HG03521 (cell line): ENCODE measurements at regions not wholly inside any gene's neighbourhood (a gene's known extent, or its start where the extent isn't known, plus 50 kb on each side); places are given as distances from the start of the nearest gene placed in this dataset.

Source experiments
- ATAC-seq: cut with Tn5 transposase; IDR thresholded peaks from one replicate; pipeline ENCODE4 v1.9.1; 2021; ENCODE audit warnings: mild to moderate bottlenecking, moderate library complexity; ENCODE audit not compliant: unreplicated experiment

- ATAC-seq = no peak
These were observed 189.6 kb downstream of the HAUS1 start for GRCh38 chr18:46293742-46294181.

GRCh38 chr18:46294318-46294717 is 190.1 kb downstream of the HAUS1 start:
- ATAC-seq = no peak

- ATAC-seq = no peak
These were observed 190.6 kb downstream of the HAUS1 start for GRCh38 chr18:46294751-46295150.

- no peak for ATAC-seq
These were observed 191.2 kb downstream of the HAUS1 start for GRCh38 chr18:46295416-46295815.

- ATAC-seq = no peak
These were observed 192.5 kb downstream of the HAUS1 start for GRCh38 chr18:46296656-46297055.

- no peak for ATAC-seq
These were observed 192.9 kb downstream of the HAUS1 start for GRCh38 chr18:46297124-46297523.

- no peak for ATAC-seq
These were observed 193.4 kb downstream of the HAUS1 start for GRCh38 chr18:46297621-46298020.

GRCh38 chr18:46298511-46298910 is 194.3 kb downstream of the HAUS1 start:
- no peak for ATAC-seq

- ATAC-seq = no peak
These were observed 195.4 kb downstream of the HAUS1 start for GRCh38 chr18:46299465-46300008.

- no peak for ATAC-seq
These were observed 196.9 kb downstream of the HAUS1 start for GRCh38 chr18:46301081-46301480.

GRCh38 chr18:46301571-46301970 is 197.4 kb downstream of the HAUS1 start:
- ATAC-seq = no peak

GRCh38 chr18:46302528-46303485 is 198.6 kb downstream of the HAUS1 start:
- ATAC-seq = no peak

GRCh38 chr18:46310258-46310657 is 206.1 kb downstream of the HAUS1 start:
- no peak for ATAC-seq

- ATAC-seq = no peak
These were observed 206.6 kb downstream of the HAUS1 start for GRCh38 chr18:46310675-46311345.

GRCh38 chr18:46311491-46311890 is 207.3 kb downstream of the HAUS1 start:
- no peak for ATAC-seq

- no peak for ATAC-seq
These were observed 208.0 kb downstream of the HAUS1 start for GRCh38 chr18:46312221-46312620.

- ATAC-seq = no peak
These were observed 209.3 kb downstream of the HAUS1 start for GRCh38 chr18:46313521-46313920.

GRCh38 chr18:46314011-46314410 is 209.8 kb downstream of the HAUS1 start:
- no peak for ATAC-seq

- ATAC-seq = no peak
These were observed 211.0 kb downstream of the HAUS1 start for GRCh38 chr18:46315161-46315560.

GRCh38 chr18:46318356-46318755 is 214.2 kb downstream of the HAUS1 start:
- ATAC-seq = no peak

GRCh38 chr18:46319783-46320182 is 215.6 kb downstream of the HAUS1 start:
- no peak for ATAC-seq

GRCh38 chr18:46320297-46320696 is 216.1 kb downstream of the HAUS1 start:
- ATAC-seq = no peak
